ENCODE measurements at regions not wholly inside any gene's neighbourhood (a gene's known extent, or its start where the extent isn't known, plus 50 kb on each side); places are given as distances from the start of the nearest gene placed in this dataset.

GRCh38 chr17:34736611-34737010 lies 157.2 kb downstream of the TMEM132E start:
- no peak for DNase-seq (ENCODE audit: low read depth)
- no peak overlapping the region for H3K4me3 ChIP-seq (ENCODE audit: low read length)
- no peak for TF ChIP-seq CTCF (IDR thresholded peaks at IDR 0.05; ENCODE audit: insufficient read depth, low read depth, low read length, missing control alignments)

DNA sequence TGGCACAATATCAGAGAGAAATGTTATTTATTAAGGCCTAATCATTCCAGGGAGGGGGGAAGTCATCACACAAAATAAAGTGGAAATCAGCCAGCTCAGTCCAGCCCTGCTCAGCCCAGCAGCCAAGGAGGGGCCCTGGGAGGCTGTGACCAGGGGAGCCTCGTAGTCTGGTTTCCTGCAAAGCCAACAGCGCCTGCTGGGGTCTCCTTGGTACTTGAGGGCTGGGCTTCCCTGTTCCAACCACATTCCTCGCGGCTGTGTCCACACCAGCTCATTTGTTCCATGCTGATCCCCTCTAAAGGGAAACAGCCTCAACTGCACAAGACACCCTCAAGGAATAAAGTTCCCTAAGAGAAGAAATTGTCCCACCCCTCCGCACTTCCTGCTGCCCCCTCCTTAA lies 154.0 kb downstream of the TMEM132E start:
- no peak overlapping the region for H3K4me3 ChIP-seq (ENCODE audit: low read length)
- no peak for DNase-seq (ENCODE audit: low read depth)
- TF ChIP-seq CTCF (IDR thresholded peaks at IDR 0.05; ENCODE audit: insufficient read depth, low read depth, low read length, missing control alignments): no peak

- TF ChIP-seq CTCF (IDR thresholded peaks at IDR 0.05; ENCODE audit: insufficient read depth, low read depth, low read length, missing control alignments): no peak
- no peak for DNase-seq (ENCODE audit: low read depth)
- no peak overlapping the region for H3K4me3 ChIP-seq (ENCODE audit: low read length)
Observed at GRCh38 chr17:34730816-34731215, 151.4 kb downstream of the TMEM132E start.

DNA sequence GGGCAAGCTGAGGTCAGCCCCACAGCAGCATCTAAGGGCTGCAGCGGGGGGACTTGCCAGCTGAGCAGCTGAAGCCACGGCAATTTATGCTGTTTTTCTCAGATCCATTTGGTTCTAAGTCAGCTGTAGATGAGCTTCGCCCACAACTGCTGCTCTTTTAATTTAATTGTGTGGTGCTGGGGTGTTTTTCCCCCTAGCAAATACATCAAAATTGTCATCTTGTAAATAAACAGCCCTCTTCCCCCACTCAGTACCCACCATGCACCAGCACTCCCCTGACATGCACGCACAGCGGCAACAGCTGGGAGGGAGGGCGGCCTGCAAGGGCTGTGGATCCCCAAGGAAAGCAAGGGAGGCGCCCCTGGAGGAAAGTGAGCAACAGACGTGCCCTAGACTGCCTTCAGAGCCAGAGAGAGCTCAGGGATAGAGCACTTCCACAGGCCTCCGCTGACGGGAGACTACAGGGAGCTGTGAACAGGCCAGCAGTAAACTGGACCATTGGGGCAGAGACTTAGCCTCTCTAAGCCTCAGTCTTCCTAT lies 149.5 kb downstream of the TMEM132E start:
- DNase-seq (ENCODE audit: low read depth): no peak
- H3K4me3 ChIP-seq (ENCODE audit: low read length): no peak overlapping the region
- TF ChIP-seq CTCF (IDR thresholded peaks at IDR 0.05; ENCODE audit: insufficient read depth, low read depth, low read length, missing control alignments): no peak

- TF ChIP-seq CTCF (IDR thresholded peaks at IDR 0.05; ENCODE audit: insufficient read depth, low read depth, low read length, missing control alignments): no peak
- no peak overlapping the region for H3K4me3 ChIP-seq (ENCODE audit: low read length)
- DNase-seq (ENCODE audit: low read depth): no peak
Observed at GRCh38 chr17:34727601-34728000, 148.2 kb downstream of the TMEM132E start.

DNA sequence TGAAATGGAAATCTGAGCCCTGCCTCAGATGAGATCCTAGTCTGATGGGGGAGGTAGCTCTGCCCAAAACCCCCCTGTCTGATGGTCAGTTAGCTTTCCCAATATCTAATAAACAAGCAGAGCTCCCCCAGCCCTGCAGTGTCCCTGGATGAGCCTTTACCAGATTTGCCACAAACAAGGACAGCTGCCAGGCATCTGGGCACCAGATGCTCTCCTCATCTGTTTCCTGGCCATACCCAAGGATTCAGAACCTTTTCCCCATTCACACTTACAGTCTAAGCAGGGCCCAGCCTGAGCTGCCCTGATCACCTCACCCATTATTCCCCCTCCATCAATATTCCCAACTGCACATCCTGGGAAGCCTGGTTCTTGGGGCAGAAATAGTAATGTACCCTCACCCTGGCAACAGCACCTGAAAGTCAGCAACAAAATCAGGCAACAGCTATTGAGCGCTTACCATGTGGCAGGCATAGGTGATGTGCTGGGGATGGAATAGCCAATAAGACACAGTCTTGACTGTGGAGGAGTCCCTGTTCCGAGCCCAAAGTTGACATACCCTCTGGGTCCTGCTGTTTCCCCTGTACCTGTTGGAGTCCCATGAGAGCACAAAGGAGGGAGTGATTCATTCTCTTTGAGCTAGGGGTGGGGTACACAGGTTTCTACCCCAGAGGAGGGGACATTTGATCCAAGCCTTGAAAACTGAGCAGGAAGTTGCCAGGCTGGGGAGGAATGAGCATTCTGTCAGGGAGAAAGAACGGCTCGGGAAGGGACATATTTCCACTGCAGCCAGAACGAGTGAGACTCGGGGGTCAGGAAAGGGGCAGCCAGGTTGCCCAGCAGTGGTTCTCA lies 147.4 kb downstream of the TMEM132E start:
- TF ChIP-seq CTCF (IDR thresholded peaks at IDR 0.05; ENCODE audit: insufficient read depth, low read depth, low read length, missing control alignments): no peak
- no peak overlapping the region for H3K4me3 ChIP-seq (ENCODE audit: low read length)
- DNase-seq (ENCODE audit: low read depth): no peak

GRCh38 chr17:34725725-34726124 lies 146.3 kb downstream of the TMEM132E start:
- TF ChIP-seq CTCF (IDR thresholded peaks at IDR 0.05; ENCODE audit: insufficient read depth, low read depth, low read length, missing control alignments): no peak
- no peak overlapping the region for H3K4me3 ChIP-seq (ENCODE audit: low read length)
- no peak for DNase-seq (ENCODE audit: low read depth)
